ENCODE measurements at regions not wholly inside any gene's neighbourhood (a gene's known extent, or its start where the extent isn't known, plus 50 kb on each side); places are given as distances from the start of the nearest gene placed in this dataset.

GRCh38 chr13:55550624-55551023 is 1590.1 kb upstream of the PRR20A start (continued):
- no peak for TF ChIP-seq ZNF512 (CRISPR knock-in tag; IDR thresholded peaks at IDR 0.05; ENCODE audit: borderline replicate concordance)

- CTCF ChIA-PET: no interaction called here
- ATAC-seq: no peak
- DNase-seq (ENCODE audit: low spot score): no peak
- POLR2A ChIA-PET: no interaction called here
- Mint-ChIP-seq H3K4me3 (no peak overlapping the region), H3K4me1 (0 out of 2 replicates have a peak, but pooled peaks cover 4% of the 10 kb centered on the region), H3K27ac (no peak overlapping the region), H3K27me3 (ENCODE audit: low read depth) (peaks cover 12% of the 10 kb centered on the region), H3K9me3 (peaks cover 67% of the 10 kb centered on the region), H3K36me3 (peaks cover 89% of the 10 kb centered on the region)
- no peak for TF ChIP-seq IRF1 (CRISPR knock-in tag; IDR thresholded peaks at IDR 0.05)
- no peak for TF ChIP-seq AR (CRISPR knock-in tag; IDR thresholded peaks at IDR 0.05)
- no peak for TF ChIP-seq ZNF232 (CRISPR knock-in tag; IDR thresholded peaks at IDR 0.05)
- TF ChIP-seq ATF3 (CRISPR knock-in tag; conservative IDR thresholded peaks at IDR 0.05): no peak
- no peak for TF ChIP-seq FOXK1 (CRISPR knock-in tag; IDR thresholded peaks at IDR 0.05)
- TF ChIP-seq E2F5 (CRISPR knock-in tag; IDR thresholded peaks at IDR 0.05): no peak
- no peak for TF ChIP-seq E2F1 (CRISPR knock-in tag; IDR thresholded peaks at IDR 0.05)
- no peak for TF ChIP-seq PREB (CRISPR knock-in tag; IDR thresholded peaks at IDR 0.05; ENCODE audit: borderline replicate concordance)
- TF ChIP-seq ERG (CRISPR knock-in tag; IDR thresholded peaks at IDR 0.05): no peak
- no peak for TF ChIP-seq AFF4 (CRISPR knock-in tag; IDR thresholded peaks at IDR 0.05; ENCODE audit: borderline replicate concordance)
- no peak for TF ChIP-seq GTF2I (CRISPR knock-in tag; conservative IDR thresholded peaks at IDR 0.05)
- no peak for TF ChIP-seq E2F4 (CRISPR knock-in tag; IDR thresholded peaks at IDR 0.05; ENCODE audit: borderline replicate concordance, low read depth)
- no peak for TF ChIP-seq NR1H2 (CRISPR knock-in tag; IDR thresholded peaks at IDR 0.05)
- TF ChIP-seq KAT7 (CRISPR knock-in tag; IDR thresholded peaks at IDR 0.05; ENCODE audit: borderline replicate concordance): no peak
- TF ChIP-seq ETV6 (CRISPR knock-in tag; IDR thresholded peaks at IDR 0.05): no peak
- no peak for TF ChIP-seq CDX4 (CRISPR knock-in tag; IDR thresholded peaks at IDR 0.05; ENCODE audit: borderline replicate concordance)
- no peak for TF ChIP-seq TEAD1 (CRISPR knock-in tag; IDR thresholded peaks at IDR 0.05)
- TF ChIP-seq NR2C2 (CRISPR knock-in tag; IDR thresholded peaks at IDR 0.05): no peak
- TF ChIP-seq ZNF263 (CRISPR knock-in tag; IDR thresholded peaks at IDR 0.05; ENCODE audit: low read depth): no peak
Measured at GRCh38 chr13:55553701-55554100, 1587.0 kb upstream of the PRR20A start.
